Activated T-cell treated with anti-CD3 and anti-CD28 coated beads, Interleukin-2, amount 50 U/mL, for 4 hours (primary cell): ENCODE measurements at regions not wholly inside any gene's neighbourhood (a gene's known extent, or its start where the extent isn't known, plus 50 kb on each side); places are given as distances from the start of the nearest gene placed in this dataset.

Source experiments
- ATAC-seq, 2 donors: fragments of 200-7000 bp; cut with Tn5 transposase; one replicate each; pipeline ENCODE4 v1.10.0; 2021
- DNase-seq: peaks from one replicate; pipeline ENCODE4 v3.0.0-alpha.2; 2020
- H3K27me3 Mint-ChIP-seq: one replicate; pipeline ENCODE4 v1.8.0; 2021; ENCODE audit warnings: low read depth, mixed read lengths
- H3K36me3 Mint-ChIP-seq: one replicate; pipeline ENCODE4 v1.8.0; 2022; ENCODE audit warnings: mixed read lengths; ENCODE audit not compliant: insufficient read depth
- H3K4me1 Mint-ChIP-seq: one replicate; pipeline ENCODE4 v1.8.0; 2021; ENCODE audit warnings: low read depth, mixed read lengths
- H3K4me3 Mint-ChIP-seq: one replicate; pipeline ENCODE4 v1.8.0; 2021; ENCODE audit warnings: mild to moderate bottlenecking, moderate library complexity, mixed read lengths
- H3K9me3 Mint-ChIP-seq: one replicate; pipeline ENCODE4 v1.8.0; 2021; ENCODE audit warnings: mixed read lengths

GRCh38 chr16:86046667-86047270, 147.8 kb downstream of the IRF8 start:
- no peak for ATAC-seq

GRCh38 chr16:86048221-86048620, 149.3 kb downstream of the IRF8 start:
- no peak for ATAC-seq
- Mint-ChIP-seq H3K36me3 (no peaks in the 10 kb centered on the region), H3K4me1 (peaks cover 17% of the 10 kb centered on the region), H3K27me3 (peaks cover 55% of the 10 kb centered on the region), H3K9me3 (no peaks in the 10 kb centered on the region), H3K4me3 (no peak overlapping the region)
- no peak for DNase-seq

More at GRCh38 chr16:86046667-86047270, 147.8 kb downstream of the IRF8 start:
- Mint-ChIP-seq H3K27me3 (peaks cover 61% of the 10 kb centered on the region), H3K4me3 (no peak overlapping the region), H3K4me1 (peaks cover 17% of the 10 kb centered on the region), H3K36me3 (no peaks in the 10 kb centered on the region), H3K9me3 (no peaks in the 10 kb centered on the region)
- DNase-seq = no peak

- Mint-ChIP-seq H3K9me3 (no peaks in the 10 kb centered on the region), H3K4me1 (peaks cover 17% of the 10 kb centered on the region), H3K36me3 (no peaks in the 10 kb centered on the region), H3K4me3 (no peak overlapping the region), H3K27me3 (peaks cover 49% of the 10 kb centered on the region)
- no peak for ATAC-seq
- DNase-seq = no peak
These were observed 150.1 kb downstream of the IRF8 start for GRCh38 chr16:86048882-86049585.

GRCh38 chr16:86049641-86050040, 150.7 kb downstream of the IRF8 start:
- ATAC-seq (no peak), DNase-seq (no peak)
- Mint-ChIP-seq H3K36me3 (no peaks in the 10 kb centered on the region), H3K4me1 (peaks cover 13% of the 10 kb centered on the region), H3K4me3 (no peak overlapping the region), H3K9me3 (no peaks in the 10 kb centered on the region), H3K27me3 (peaks cover 44% of the 10 kb centered on the region)

GRCh38 chr16:86050111-86050510, 151.1 kb downstream of the IRF8 start:
- no peak for ATAC-seq
- no peak for DNase-seq
- Mint-ChIP-seq H3K36me3 (no peaks in the 10 kb centered on the region), H3K27me3 (peaks cover 44% of the 10 kb centered on the region), H3K4me1 (peaks cover 8% of the 10 kb centered on the region), H3K9me3 (no peaks in the 10 kb centered on the region), H3K4me3 (no peak overlapping the region)

GRCh38 chr16:86050591-86051367, 151.8 kb downstream of the IRF8 start:
- no peaks in the 10 kb centered on the region for H3K9me3 Mint-ChIP-seq
- ATAC-seq (no peak), DNase-seq (no peak)
- H3K36me3 Mint-ChIP-seq = no peaks in the 10 kb centered on the region
- H3K4me3 Mint-ChIP-seq = no peak overlapping the region
- H3K4me1 Mint-ChIP-seq = peaks cover 2% of the 10 kb centered on the region
- peaks cover 44% of the 10 kb centered on the region for H3K27me3 Mint-ChIP-seq

- H3K36me3 Mint-ChIP-seq = no peaks in the 10 kb centered on the region
- DNase-seq (no peak), ATAC-seq (no peak)
- H3K9me3 Mint-ChIP-seq = no peaks in the 10 kb centered on the region
- H3K27me3 Mint-ChIP-seq = peaks cover 39% of the 10 kb centered on the region
- H3K4me1 Mint-ChIP-seq = no peaks in the 10 kb centered on the region
- H3K4me3 Mint-ChIP-seq = no peak overlapping the region
These were observed 152.6 kb downstream of the IRF8 start for GRCh38 chr16:86051368-86052114.

GRCh38 chr16:86052115-86052670, 153.2 kb downstream of the IRF8 start:
- Mint-ChIP-seq H3K4me3 (no peak overlapping the region), H3K4me1 (no peaks in the 10 kb centered on the region), H3K36me3 (no peaks in the 10 kb centered on the region), H3K9me3 (no peaks in the 10 kb centered on the region), H3K27me3 (peaks cover 33% of the 10 kb centered on the region)
- no peak for DNase-seq
- no peak for ATAC-seq

GRCh38 chr16:86052926-86053325, 154.0 kb downstream of the IRF8 start:
- ATAC-seq (no peak), DNase-seq (no peak)
- Mint-ChIP-seq H3K4me3 (no peak overlapping the region), H3K4me1 (no peaks in the 10 kb centered on the region), H3K9me3 (no peaks in the 10 kb centered on the region), H3K36me3 (no peaks in the 10 kb centered on the region), H3K27me3 (peaks cover 28% of the 10 kb centered on the region)

GRCh38 chr16:86059253-86060171, 160.6 kb downstream of the IRF8 start:
- peaks cover 9% of the 10 kb centered on the region for H3K27me3 Mint-ChIP-seq
- no peaks in the 10 kb centered on the region for H3K9me3 Mint-ChIP-seq
- no peaks in the 10 kb centered on the region for H3K36me3 Mint-ChIP-seq
- H3K4me1 Mint-ChIP-seq = no peaks in the 10 kb centered on the region
- no peak overlapping the region for H3K4me3 Mint-ChIP-seq
- ATAC-seq = no peak
- DNase-seq = no peak

GRCh38 chr16:86060381-86061317, 161.7 kb downstream of the IRF8 start:
- Mint-ChIP-seq H3K9me3 (no peaks in the 10 kb centered on the region), H3K4me1 (no peaks in the 10 kb centered on the region), H3K36me3 (no peaks in the 10 kb centered on the region), H3K4me3 (no peak overlapping the region), H3K27me3 (peaks cover 12% of the 10 kb centered on the region)
- DNase-seq = no peak
- no peak for ATAC-seq

GRCh38 chr16:86061318-86061695, 162.3 kb downstream of the IRF8 start:
- ATAC-seq (no peak), DNase-seq (no peak)
- H3K4me3 Mint-ChIP-seq = no peak overlapping the region
- H3K27me3 Mint-ChIP-seq = peaks cover 12% of the 10 kb centered on the region
- no peaks in the 10 kb centered on the region for H3K4me1 Mint-ChIP-seq
- no peaks in the 10 kb centered on the region for H3K9me3 Mint-ChIP-seq
- no peaks in the 10 kb centered on the region for H3K36me3 Mint-ChIP-seq
